ENCODE measurements at regions not wholly inside any gene's neighbourhood (a gene's known extent, or its start where the extent isn't known, plus 50 kb on each side); places are given as distances from the start of the nearest gene placed in this dataset.

GRCh38 chr22:34299496-34299895 lies 379.2 kb upstream of the LARGE1 start:
- 69 to 84% methylated on average over 1 of the region's 1 CpG for WGBS, 2 donors
- ATAC-seq (ENCODE audit: low FRiP score in 2 of 2): no peak
- no peak for DNase-seq
- H3K9me3 ChIP-seq: no peaks in the 10 kb centered on the region
- no peaks in the 10 kb centered on the region for H3K27me3 ChIP-seq
- TF ChIP-seq CTCF (IDR thresholded peaks at IDR 0.05): no peak
- no peak for TF ChIP-seq POLR2AphosphoS5 (IDR thresholded peaks at IDR 0.05)
- no peak for TF ChIP-seq POLR2A (IDR thresholded peaks at IDR 0.05)
- no peak for TF ChIP-seq EP300 (IDR thresholded peaks at IDR 0.05)
- H3K4me3 ChIP-seq: no peak overlapping the region
- no peak overlapping the region for H3K27ac ChIP-seq
- no peaks in the 10 kb centered on the region for H3K4me1 ChIP-seq
- H3K36me3 ChIP-seq: no peaks in the 10 kb centered on the region

GRCh38 chr22:34301569-34301968 lies 381.3 kb upstream of the LARGE1 start:
- Histone ChIP-seq H3K4me1 (no peaks in the 10 kb centered on the region), H3K4me3 (no peak overlapping the region), H3K27ac (no peak overlapping the region), H3K27me3 (no peaks in the 10 kb centered on the region), H3K36me3 (no peaks in the 10 kb centered on the region), H3K9me3 (no peaks in the 10 kb centered on the region)
- ATAC-seq (ENCODE audit: low FRiP score in 2 of 2) (no peak), DNase-seq (no peak)
- TF ChIP-seq POLR2AphosphoS5 (IDR thresholded peaks at IDR 0.05): no peak
- TF ChIP-seq POLR2A (IDR thresholded peaks at IDR 0.05): no peak
- TF ChIP-seq CTCF (IDR thresholded peaks at IDR 0.05): no peak
- no peak for TF ChIP-seq EP300 (IDR thresholded peaks at IDR 0.05)

GRCh38 chr22:34303656-34304055 lies 383.4 kb upstream of the LARGE1 start:
- no peak overlapping the region for H3K27ac ChIP-seq
- H3K27me3 ChIP-seq: no peaks in the 10 kb centered on the region
- no peak for DNase-seq
- no peaks in the 10 kb centered on the region for H3K4me1 ChIP-seq
- WGBS, 2 donors: 61 to 72% methylated on average over 3 of the region's 3 CpGs
- H3K4me3 ChIP-seq: no peak overlapping the region
- ATAC-seq (ENCODE audit: low FRiP score in 2 of 2): no peak
- no peaks in the 10 kb centered on the region for H3K9me3 ChIP-seq
- H3K36me3 ChIP-seq: no peaks in the 10 kb centered on the region
- TF ChIP-seq EP300 (IDR thresholded peaks at IDR 0.05): no peak
- TF ChIP-seq POLR2AphosphoS5 (IDR thresholded peaks at IDR 0.05): no peak
- no peak for TF ChIP-seq POLR2A (IDR thresholded peaks at IDR 0.05)
- TF ChIP-seq CTCF (IDR thresholded peaks at IDR 0.05): no peak

GRCh38 chr22:34306361-34306760 lies 386.1 kb upstream of the LARGE1 start:
- H3K27ac ChIP-seq: no peak overlapping the region
- no peaks in the 10 kb centered on the region for H3K36me3 ChIP-seq
- H3K4me1 ChIP-seq: no peaks in the 10 kb centered on the region
- no peaks in the 10 kb centered on the region for H3K27me3 ChIP-seq
- WGBS, 2 donors: 85 to 100% methylated on average over 2 of the region's 2 CpGs
- H3K4me3 ChIP-seq: no peak overlapping the region
- ATAC-seq (ENCODE audit: low FRiP score in 2 of 2): no peak
- H3K9me3 ChIP-seq: no peaks in the 10 kb centered on the region
- TF ChIP-seq EP300 (IDR thresholded peaks at IDR 0.05) (no peak), CTCF (IDR thresholded peaks at IDR 0.05) (no peak), POLR2AphosphoS5 (IDR thresholded peaks at IDR 0.05) (no peak), POLR2A (IDR thresholded peaks at IDR 0.05) (no peak)
- no peak for DNase-seq

GRCh38 chr22:34308101-34308500 lies 387.8 kb upstream of the LARGE1 start:
- 85 to 100% methylated on average over 3 of the region's 3 CpGs for WGBS, 2 donors
- no peak for TF ChIP-seq POLR2A (IDR thresholded peaks at IDR 0.05)
- no peak for TF ChIP-seq POLR2AphosphoS5 (IDR thresholded peaks at IDR 0.05)
- no peak for TF ChIP-seq EP300 (IDR thresholded peaks at IDR 0.05)
- TF ChIP-seq CTCF (IDR thresholded peaks at IDR 0.05): no peak
- Histone ChIP-seq H3K9me3 (no peaks in the 10 kb centered on the region), H3K36me3 (no peaks in the 10 kb centered on the region), H3K4me3 (no peak overlapping the region), H3K27ac (no peak overlapping the region), H3K4me1 (no peaks in the 10 kb centered on the region), H3K27me3 (no peaks in the 10 kb centered on the region)
- DNase-seq (no peak), ATAC-seq (ENCODE audit: low FRiP score in 2 of 2) (no peak)

Measured in upper lobe of left lung (tissue), 6 donors.